ENCODE measurements at regions not wholly inside any gene's neighbourhood (a gene's known extent, or its start where the extent isn't known, plus 50 kb on each side); places are given as distances from the start of the nearest gene placed in this dataset.

GRCh38 chr4:82033862-82034261 is 339.9 kb downstream of the HNRNPD start:
- TF ChIP-seq POLR2AphosphoS5 (IDR thresholded peaks at IDR 0.05; ENCODE audit: low read depth, low read length) (no peak), FOXP2 (optimal IDR thresholded peaks at IDR 0.05; ENCODE audit: borderline replicate concordance, extremely low read depth, extremely low read length, insufficient read depth) (no peak), REST (IDR thresholded peaks at IDR 0.05; ENCODE audit: insufficient read depth in 1 of 2, low read depth in 2 of 2, low read length in 2 of 2) (no peak)
